ENCODE measurements at regions not wholly inside any gene's neighbourhood (a gene's known extent, or its start where the extent isn't known, plus 50 kb on each side); places are given as distances from the start of the nearest gene placed in this dataset.

DNA sequence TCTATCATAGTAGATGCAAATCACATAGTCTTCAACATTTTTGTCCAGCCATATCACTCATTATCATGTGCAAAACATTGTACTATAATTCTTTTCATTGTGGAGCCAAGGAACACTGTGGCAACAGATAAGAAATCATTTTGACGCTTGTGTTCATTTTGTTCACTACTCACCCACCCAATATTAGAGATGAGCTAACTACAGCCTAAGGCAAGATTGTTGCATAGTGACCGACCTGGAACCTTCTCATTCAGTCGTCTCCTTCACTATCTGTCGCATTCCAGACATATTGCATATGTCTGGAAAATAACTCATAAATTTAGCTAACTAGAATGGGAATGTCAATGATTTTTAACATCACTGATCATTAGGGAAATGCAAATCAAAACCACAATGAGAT lies 270.3 kb downstream of the CGGBP1 start:
- no peaks in the 10 kb centered on the region for H3K9me3 ChIP-seq
- no peak for DNase-seq
- intact Hi-C loops (cut with micrococcal nuclease; ENCODE audit: unreplicated experiment), result no loop called here
- H3K27ac Mint-ChIP-seq (ENCODE audit: unreplicated experiment), result no peak overlapping the region
- no peaks in the 10 kb centered on the region for H3K4me1 ChIP-seq
- H3K36me3 Mint-ChIP-seq (ENCODE audit: insufficient read depth, unreplicated experiment), result no peaks in the 10 kb centered on the region
- no peaks in the 10 kb centered on the region for H3K9me3 Mint-ChIP-seq (ENCODE audit: unreplicated experiment)
- H3K4me1 Mint-ChIP-seq (ENCODE audit: low read depth, unreplicated experiment), result peaks cover 7% of the 10 kb centered on the region
- no peak overlapping the region for H3K4me3 ChIP-seq (ENCODE audit: low read depth, low read length)
- no peaks in the 10 kb centered on the region for H3K27me3 ChIP-seq (replicated peaks; ENCODE audit: control insufficient read depth, insufficient read depth, low read length)
- peaks cover 13% of the 10 kb centered on the region for H3K27me3 Mint-ChIP-seq (ENCODE audit: insufficient read depth, unreplicated experiment)
- H3K36me3 ChIP-seq (ENCODE audit: control insufficient read depth, insufficient read depth, low read length), result no peaks in the 10 kb centered on the region
- no TSS peak for BruUV-seq (replicated peaks)
- POLR2A ChIA-PET, result no interaction called here
- no peak overlapping the region for H3K4me3 Mint-ChIP-seq (ENCODE audit: unreplicated experiment)
- CTCF ChIA-PET, result no interaction called here
- TF ChIP-seq, protein P1, sequence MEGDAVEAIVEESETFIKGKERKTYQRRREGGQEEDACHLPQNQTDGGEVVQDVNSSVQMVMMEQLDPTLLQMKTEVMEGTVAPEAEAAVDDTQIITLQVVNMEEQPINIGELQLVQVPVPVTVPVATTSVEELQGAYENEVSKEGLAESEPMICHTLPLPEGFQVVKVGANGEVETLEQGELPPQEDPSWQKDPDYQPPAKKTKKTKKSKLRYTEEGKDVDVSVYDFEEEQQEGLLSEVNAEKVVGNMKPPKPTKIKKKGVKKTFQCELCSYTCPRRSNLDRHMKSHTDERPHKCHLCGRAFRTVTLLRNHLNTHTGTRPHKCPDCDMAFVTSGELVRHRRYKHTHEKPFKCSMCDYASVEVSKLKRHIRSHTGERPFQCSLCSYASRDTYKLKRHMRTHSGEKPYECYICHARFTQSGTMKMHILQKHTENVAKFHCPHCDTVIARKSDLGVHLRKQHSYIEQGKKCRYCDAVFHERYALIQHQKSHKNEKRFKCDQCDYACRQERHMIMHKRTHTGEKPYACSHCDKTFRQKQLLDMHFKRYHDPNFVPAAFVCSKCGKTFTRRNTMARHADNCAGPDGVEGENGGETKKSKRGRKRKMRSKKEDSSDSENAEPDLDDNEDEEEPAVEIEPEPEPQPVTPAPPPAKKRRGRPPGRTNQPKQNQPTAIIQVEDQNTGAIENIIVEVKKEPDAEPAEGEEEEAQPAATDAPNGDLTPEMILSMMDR (IDR thresholded peaks at IDR 0.05; ENCODE audit: insufficient read depth in 1 of 2, low read depth in 1 of 2, low read length in 1 of 2, severe bottlenecking in 1 of 2, unreplicated experiment in 1 of 2), result no peak

DNA sequence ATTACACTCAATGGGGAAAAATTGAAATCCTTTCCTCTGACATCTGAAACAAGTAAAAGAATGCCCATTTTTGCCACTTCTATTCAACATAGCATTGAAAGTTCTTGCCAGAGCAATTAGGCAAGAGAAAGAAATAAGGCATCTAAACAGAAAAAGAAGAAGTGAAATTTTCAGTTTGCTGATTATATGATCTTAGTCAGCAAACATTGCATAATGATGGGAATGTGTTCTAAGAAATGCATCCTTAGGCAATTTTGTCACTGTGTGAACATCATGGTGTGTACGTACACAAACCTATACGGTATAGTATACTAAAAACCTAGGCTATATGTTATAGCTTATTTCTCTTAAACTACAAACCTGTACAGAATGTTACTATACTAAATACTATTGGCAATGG lies 278.0 kb downstream of the CGGBP1 start:
- TF ChIP-seq, protein P1 (IDR thresholded peaks at IDR 0.05; ENCODE audit: insufficient read depth in 1 of 2, low read depth in 1 of 2, low read length in 1 of 2, severe bottlenecking in 1 of 2, unreplicated experiment in 1 of 2), result no peak
- Mint-ChIP-seq H3K27me3 (ENCODE audit: insufficient read depth, unreplicated experiment) (no peaks in the 10 kb centered on the region), H3K9me3 (ENCODE audit: unreplicated experiment) (no peaks in the 10 kb centered on the region), H3K36me3 (ENCODE audit: insufficient read depth, unreplicated experiment) (no peaks in the 10 kb centered on the region), H3K4me1 (ENCODE audit: low read depth, unreplicated experiment) (no peaks in the 10 kb centered on the region), H3K4me3 (ENCODE audit: unreplicated experiment) (no peak overlapping the region), H3K27ac (ENCODE audit: unreplicated experiment) (no peak overlapping the region)
- Histone ChIP-seq H3K4me3 (ENCODE audit: low read depth, low read length) (no peak overlapping the region), H3K9me3 (no peaks in the 10 kb centered on the region), H3K36me3 (ENCODE audit: control insufficient read depth, insufficient read depth, low read length) (no peaks in the 10 kb centered on the region), H3K4me1 (no peaks in the 10 kb centered on the region), H3K27me3 (replicated peaks; ENCODE audit: control insufficient read depth, insufficient read depth, low read length) (no peaks in the 10 kb centered on the region)
- ChIA-PET CTCF (no interaction called here), POLR2A (no interaction called here)
- BruUV-seq (replicated peaks), result no TSS peak
- no peak for DNase-seq
- intact Hi-C loops (cut with micrococcal nuclease; ENCODE audit: unreplicated experiment), result no loop called here

GRCh38 chr3:87778876-87779275 lies 279.9 kb downstream of the CGGBP1 start:
- H3K4me1 Mint-ChIP-seq (ENCODE audit: low read depth, unreplicated experiment), result no peaks in the 10 kb centered on the region
- H3K36me3 Mint-ChIP-seq (ENCODE audit: insufficient read depth, unreplicated experiment), result no peaks in the 10 kb centered on the region
- Histone ChIP-seq H3K9me3 (no peaks in the 10 kb centered on the region), H3K27me3 (replicated peaks; ENCODE audit: control insufficient read depth, insufficient read depth, low read length) (no peaks in the 10 kb centered on the region), H3K4me3 (ENCODE audit: low read depth, low read length) (no peak overlapping the region), H3K36me3 (ENCODE audit: control insufficient read depth, insufficient read depth, low read length) (no peaks in the 10 kb centered on the region), H3K4me1 (no peaks in the 10 kb centered on the region)
- ChIA-PET CTCF (no interaction called here), POLR2A (no interaction called here)
- peaks cover 6% of the 10 kb centered on the region for H3K27me3 Mint-ChIP-seq (ENCODE audit: insufficient read depth, unreplicated experiment)
- no peak overlapping the region for H3K27ac Mint-ChIP-seq (ENCODE audit: unreplicated experiment)
- BruUV-seq (replicated peaks), result no TSS peak
- no peaks in the 10 kb centered on the region for H3K9me3 Mint-ChIP-seq (ENCODE audit: unreplicated experiment)
- TF ChIP-seq, protein P1 (IDR thresholded peaks at IDR 0.05; ENCODE audit: insufficient read depth in 1 of 2, low read depth in 1 of 2, low read length in 1 of 2, severe bottlenecking in 1 of 2, unreplicated experiment in 1 of 2), result no peak
- no peak for DNase-seq
- intact Hi-C loops (cut with micrococcal nuclease; ENCODE audit: unreplicated experiment), result no loop called here
- no peak overlapping the region for H3K4me3 Mint-ChIP-seq (ENCODE audit: unreplicated experiment)

Measured in Caco-2 (cell line).